Epithelial cell of esophagus (primary cell): ENCODE measurements at regions not wholly inside any gene's neighbourhood (a gene's known extent, or its start where the extent isn't known, plus 50 kb on each side); places are given as distances from the start of the nearest gene placed in this dataset.

ENCODE experiments used
- DNase-seq: peaks from one replicate; pipeline ENCODE4 v3.0.0; 2010; ENCODE audit warnings: low read depth
- H3K4me3 ChIP-seq: 2 replicates; pipeline ENCODE4 v1.5.1; 2011; ENCODE audit warnings: mild to moderate bottlenecking, low read length, control low read depth
- CTCF ChIP-seq: IDR thresholded peaks from 2 replicates; pipeline ENCODE4 v1.5.1; 2011; ENCODE audit warnings: low read depth, mild to moderate bottlenecking, low read length, control low read depth, inconsistent platforms; ENCODE audit not compliant: insufficient read depth; ENCODE audit errors: missing control alignments

GRCh38 chr16:31709181-31709580 is 164.4 kb upstream of the ZNF267 start:
- H3K4me3 ChIP-seq: no peak overlapping the region
- no peak for DNase-seq
- TF ChIP-seq CTCF: no peak

GRCh38 chr16:31710134-31710533 is 163.5 kb upstream of the ZNF267 start:
- no peak for TF ChIP-seq CTCF
- H3K4me3 ChIP-seq: no peak overlapping the region
- no peak for DNase-seq

GRCh38 chr16:31710880-31711279 is 162.7 kb upstream of the ZNF267 start:
- no peak for TF ChIP-seq CTCF
- no peak for DNase-seq
- H3K4me3 ChIP-seq: no peak overlapping the region

GRCh38 chr16:31711344-31711845 is 162.2 kb upstream of the ZNF267 start:
- no peak for TF ChIP-seq CTCF
- H3K4me3 ChIP-seq: no peak overlapping the region
- DNase-seq: no peak

- TF ChIP-seq CTCF: no peak
- no peak overlapping the region for H3K4me3 ChIP-seq
- no peak for DNase-seq
Observed at GRCh38 chr16:31712064-31712540, 161.5 kb upstream of the ZNF267 start.

- DNase-seq: peak; percentile 95
- peak overlapping the region; percentile 95 for H3K4me3 ChIP-seq
- no peak for TF ChIP-seq CTCF
Observed at GRCh38 chr16:31713071-31713944, 160.3 kb upstream of the ZNF267 start.
